ENCODE measurements at regions not wholly inside any gene's neighbourhood (a gene's known extent, or its start where the extent isn't known, plus 50 kb on each side); places are given as distances from the start of the nearest gene placed in this dataset.
"Not testable (repeated sequence)": the region's sequence is repeated elsewhere in the genome, so short reads cannot be mapped to it uniquely, and the experiment has no call there.

GRCh38 chr17:64741038-64741641 lies 79.0 kb upstream of the SMURF2 start:
- H3K4me1 ChIP-seq (ENCODE audit: insufficient read depth, low read length): no peaks in the 10 kb centered on the region
- no peaks in the 10 kb centered on the region for H3K9me3 ChIP-seq (ENCODE audit: low read length)
- no peak overlapping the region for H2AFZ ChIP-seq (ENCODE audit: low read depth, low read length)
- H3K27me3 ChIP-seq (ENCODE audit: insufficient read depth, low read length): no peaks in the 10 kb centered on the region
- H3K4me3 ChIP-seq (ENCODE audit: low read length): no peak overlapping the region
- H3K36me3 ChIP-seq (ENCODE audit: insufficient read depth, low read length): no peaks in the 10 kb centered on the region

DNA sequence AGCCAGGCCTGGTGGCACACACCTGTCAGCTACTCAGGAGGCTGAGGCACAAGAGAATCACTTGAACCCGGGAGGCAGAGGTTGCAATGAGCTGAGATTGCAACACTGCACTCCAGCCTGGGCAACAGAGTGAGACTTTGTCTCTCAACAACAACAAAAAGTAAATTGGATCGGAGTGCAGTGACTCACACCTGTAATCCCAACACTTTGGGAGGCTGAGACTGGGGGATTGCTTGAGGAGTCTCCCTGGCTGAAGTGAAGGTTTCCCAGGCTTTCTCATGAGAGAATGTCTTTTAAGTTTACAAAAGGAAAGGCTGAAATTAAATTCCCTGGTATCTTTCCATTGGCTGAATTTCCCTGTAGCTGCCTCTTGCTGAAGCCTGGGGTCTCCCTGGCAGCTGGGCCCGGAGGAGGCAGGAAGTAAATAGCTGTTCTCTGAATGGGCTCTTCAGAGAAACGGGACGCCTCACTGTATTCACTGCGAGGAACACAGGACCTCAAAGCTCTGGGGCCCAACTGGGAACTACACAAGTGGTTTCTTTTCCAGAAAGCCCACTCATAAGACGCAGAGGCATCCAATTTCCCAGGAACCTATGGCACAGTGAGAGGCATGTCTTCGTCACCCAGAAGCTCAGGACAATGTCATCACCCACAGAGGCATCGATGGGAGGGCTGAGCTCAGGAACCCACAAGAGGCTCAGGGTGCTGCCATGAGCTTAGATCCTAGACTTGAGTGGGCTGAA lies 77.4 kb upstream of the SMURF2 start:
- no peaks in the 10 kb centered on the region for H3K4me1 ChIP-seq (ENCODE audit: insufficient read depth, low read length)
- no peak overlapping the region for H3K4me3 ChIP-seq (ENCODE audit: low read length)
- H3K36me3 ChIP-seq (ENCODE audit: insufficient read depth, low read length): no peaks in the 10 kb centered on the region
- no peak overlapping the region for H2AFZ ChIP-seq (ENCODE audit: low read depth, low read length)
- no peaks in the 10 kb centered on the region for H3K9me3 ChIP-seq (ENCODE audit: low read length)
- no peaks in the 10 kb centered on the region for H3K27me3 ChIP-seq (ENCODE audit: insufficient read depth, low read length)

DNA sequence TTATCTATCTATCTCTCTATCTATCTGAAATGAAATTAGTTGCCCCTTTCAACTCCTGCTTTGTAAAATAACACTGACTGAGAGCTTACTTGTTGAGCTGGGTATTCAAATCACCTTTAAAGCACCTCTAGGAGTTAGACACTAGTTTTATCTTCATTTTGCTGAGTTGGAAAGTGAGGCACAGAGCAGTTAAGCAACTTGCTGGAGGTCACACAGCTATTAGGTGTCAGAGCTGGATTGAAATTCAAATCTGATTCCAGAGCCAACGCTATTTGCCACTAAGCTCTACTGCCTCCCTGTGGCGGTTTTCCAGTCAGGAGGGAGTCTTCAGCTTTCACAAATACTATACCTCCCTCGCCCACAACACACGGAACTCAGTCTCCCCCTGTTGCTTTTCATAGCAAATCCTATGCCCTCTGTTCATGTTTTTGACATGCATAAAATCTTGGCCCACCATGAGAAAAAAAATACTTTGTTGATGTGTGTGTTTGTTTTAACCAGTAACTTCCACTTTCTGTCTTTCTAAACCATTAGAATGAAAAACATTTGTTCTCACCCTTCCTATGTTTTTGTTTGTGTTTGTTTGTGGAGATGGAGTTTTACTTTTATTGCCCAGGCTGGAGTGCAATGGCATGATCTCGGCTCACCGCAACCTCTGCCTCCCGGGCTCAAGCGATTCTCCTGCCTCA lies 74.8 kb upstream of the SMURF2 start:
- Histone ChIP-seq H3K4me1 (ENCODE audit: insufficient read depth, low read length) (no peaks in the 10 kb centered on the region), H3K9me3 (ENCODE audit: low read length) (no peaks in the 10 kb centered on the region), H3K36me3 (ENCODE audit: insufficient read depth, low read length) (no peaks in the 10 kb centered on the region), H2AFZ (ENCODE audit: low read depth, low read length) (no peak overlapping the region), H3K27me3 (ENCODE audit: insufficient read depth, low read length) (no peaks in the 10 kb centered on the region), H3K4me3 (ENCODE audit: low read length) (no peak overlapping the region)

GRCh38 chr17:64732336-64733006 lies 70.4 kb upstream of the SMURF2 start:
- H2AFZ ChIP-seq (ENCODE audit: low read depth, low read length): no peak overlapping the region
- no peak overlapping the region for H3K4me3 ChIP-seq (ENCODE audit: low read length)
- H3K9me3 ChIP-seq (ENCODE audit: low read length): no peaks in the 10 kb centered on the region
- H3K27me3 ChIP-seq (ENCODE audit: insufficient read depth, low read length): no peaks in the 10 kb centered on the region
- no peaks in the 10 kb centered on the region for H3K4me1 ChIP-seq (ENCODE audit: insufficient read depth, low read length)
- H3K36me3 ChIP-seq (ENCODE audit: insufficient read depth, low read length): no peaks in the 10 kb centered on the region

DNA sequence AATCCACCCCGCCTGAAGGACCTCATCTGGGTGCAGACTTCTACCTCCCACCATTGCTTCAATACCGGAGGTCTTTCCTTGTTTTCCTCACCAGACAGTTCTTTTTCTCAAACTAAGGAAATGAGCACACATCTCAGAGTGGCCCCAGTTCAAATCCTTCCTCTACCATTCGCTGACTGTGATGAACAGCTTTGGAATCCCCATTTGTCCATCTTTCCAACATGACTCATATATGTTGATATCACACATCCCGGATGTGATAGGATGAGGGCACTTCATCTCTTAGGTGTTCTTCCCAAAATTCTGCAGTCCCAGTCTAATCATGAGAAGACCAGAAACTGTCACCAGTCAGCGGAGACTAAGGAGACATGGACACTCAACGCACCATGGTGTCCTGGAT lies 67.9 kb upstream of the SMURF2 start:
- not testable (repeated sequence) for H2AFZ ChIP-seq (ENCODE audit: low read depth, low read length); H3K4me3 ChIP-seq (ENCODE audit: low read length); H3K36me3 ChIP-seq (ENCODE audit: insufficient read depth, low read length); H3K9me3 ChIP-seq (ENCODE audit: low read length); H3K4me1 ChIP-seq (ENCODE audit: insufficient read depth, low read length); H3K27me3 ChIP-seq (ENCODE audit: insufficient read depth, low read length)

DNA sequence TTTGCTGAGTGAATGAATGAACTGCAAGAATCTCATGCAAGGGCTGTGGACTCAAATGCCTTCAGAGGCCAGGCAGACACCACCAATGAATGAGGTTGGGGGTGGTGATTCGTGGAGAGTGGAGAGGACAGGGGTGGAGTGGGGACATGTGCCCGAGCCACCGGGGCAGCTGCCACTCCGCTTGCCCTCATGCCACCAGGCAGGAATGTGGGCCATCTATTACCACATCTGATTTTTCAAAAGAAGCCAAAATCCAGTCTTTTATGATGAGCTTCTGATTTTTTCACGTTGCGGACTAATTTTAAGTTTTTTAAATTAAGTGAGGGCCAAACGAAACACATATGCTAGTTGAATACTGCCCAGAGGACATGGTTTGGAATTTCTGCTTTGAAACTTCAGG lies 67.1 kb upstream of the SMURF2 start:
- Histone ChIP-seq H3K27me3 (ENCODE audit: insufficient read depth, low read length) (no peaks in the 10 kb centered on the region), H3K4me3 (ENCODE audit: low read length) (no peak overlapping the region), H3K4me1 (ENCODE audit: insufficient read depth, low read length) (no peaks in the 10 kb centered on the region), H3K36me3 (ENCODE audit: insufficient read depth, low read length) (no peaks in the 10 kb centered on the region), H3K9me3 (ENCODE audit: low read length) (no peaks in the 10 kb centered on the region), H2AFZ (ENCODE audit: low read depth, low read length) (no peak overlapping the region)

DNA sequence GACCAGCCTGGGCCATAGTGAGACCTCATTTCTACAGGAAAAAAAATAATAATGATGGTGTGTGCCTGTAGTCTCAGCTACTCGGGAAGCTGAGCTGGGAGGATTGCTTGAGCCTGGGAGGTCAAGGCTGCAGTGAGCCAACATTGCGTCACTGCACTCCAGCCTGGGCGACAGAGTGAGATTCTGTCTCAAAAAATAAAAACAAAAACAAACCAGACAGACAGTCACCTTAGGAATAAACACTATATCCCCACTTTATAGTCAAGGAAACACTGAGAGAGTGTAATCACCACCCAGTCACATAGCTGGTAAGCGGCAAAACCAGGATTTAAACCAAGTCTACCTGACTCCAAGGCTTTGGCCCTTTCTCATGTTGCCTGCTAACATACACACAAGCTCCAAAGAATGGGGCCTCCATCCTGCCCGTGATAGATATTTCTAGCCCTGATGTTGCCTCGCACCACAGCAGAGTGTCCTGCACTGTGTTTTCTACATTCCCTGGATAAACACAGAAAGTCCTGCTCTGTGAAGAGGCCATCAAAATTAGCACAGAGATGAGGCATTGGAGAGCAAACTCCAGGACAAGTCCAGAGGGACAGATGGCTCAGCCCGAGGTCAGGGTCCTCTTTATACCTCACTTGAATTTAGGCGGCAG lies 66.1 kb upstream of the SMURF2 start:
- Histone ChIP-seq H3K9me3 (ENCODE audit: low read length) (no peaks in the 10 kb centered on the region), H3K27me3 (ENCODE audit: insufficient read depth, low read length) (no peaks in the 10 kb centered on the region), H3K4me3 (ENCODE audit: low read length) (no peak overlapping the region), H3K36me3 (ENCODE audit: insufficient read depth, low read length) (no peaks in the 10 kb centered on the region), H2AFZ (ENCODE audit: low read depth, low read length) (no peak overlapping the region), H3K4me1 (ENCODE audit: insufficient read depth, low read length) (no peaks in the 10 kb centered on the region)

DNA sequence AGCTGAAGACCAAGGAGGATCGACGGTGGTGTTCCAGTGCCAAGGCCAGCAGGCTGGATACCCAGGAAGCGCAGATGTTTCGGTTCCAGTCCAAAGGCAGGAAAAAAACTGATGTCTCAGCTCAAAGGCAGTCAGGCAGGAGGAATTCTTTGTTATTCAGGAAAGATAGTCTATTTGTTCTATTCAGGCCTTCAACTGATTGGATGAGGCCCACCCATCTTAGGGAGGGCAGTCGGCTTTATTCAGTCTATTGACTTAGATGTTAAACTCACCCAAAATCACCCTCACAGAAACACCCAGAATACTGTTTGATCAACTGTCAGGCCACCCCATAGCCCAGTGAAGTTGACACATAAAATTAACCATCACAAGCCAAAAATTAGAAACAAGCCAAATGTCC lies 63.9 kb upstream of the SMURF2 start:
- not testable (repeated sequence) for H2AFZ ChIP-seq (ENCODE audit: low read depth, low read length); H3K9me3 ChIP-seq (ENCODE audit: low read length); H3K27me3 ChIP-seq (ENCODE audit: insufficient read depth, low read length); H3K4me3 ChIP-seq (ENCODE audit: low read length); H3K36me3 ChIP-seq (ENCODE audit: insufficient read depth, low read length); H3K4me1 ChIP-seq (ENCODE audit: insufficient read depth, low read length)

DNA sequence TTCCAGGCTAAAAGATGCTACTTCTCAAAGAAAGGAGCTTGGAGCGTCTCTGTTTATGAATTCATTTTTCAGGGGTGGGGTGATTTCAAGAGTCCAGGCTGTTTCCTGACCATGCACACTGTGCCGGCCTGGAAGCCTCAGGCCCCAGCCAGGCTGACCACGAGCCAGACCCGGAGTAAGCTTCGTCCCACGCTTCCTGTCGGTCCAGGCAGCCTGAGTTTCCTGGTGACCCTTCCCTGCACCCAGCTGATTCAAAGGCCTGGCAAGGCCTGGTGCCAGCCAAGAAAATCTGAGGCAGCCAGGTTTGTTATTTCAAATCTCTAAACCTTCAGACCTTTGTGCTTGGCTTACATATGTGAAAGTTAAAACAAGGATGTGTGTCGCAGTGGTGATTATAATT lies 62.1 kb upstream of the SMURF2 start:
- not testable (repeated sequence) for H3K27me3 ChIP-seq (ENCODE audit: insufficient read depth, low read length); H3K4me1 ChIP-seq (ENCODE audit: insufficient read depth, low read length); H3K9me3 ChIP-seq (ENCODE audit: low read length)

GRCh38 chr17:64723781-64724180 lies 61.7 kb upstream of the SMURF2 start:
- H3K4me1 ChIP-seq (ENCODE audit: insufficient read depth, low read length): no peaks in the 10 kb centered on the region
- H3K9me3 ChIP-seq (ENCODE audit: low read length): no peaks in the 10 kb centered on the region
- H2AFZ ChIP-seq (ENCODE audit: low read depth, low read length): no peak overlapping the region
- H3K27me3 ChIP-seq (ENCODE audit: insufficient read depth, low read length): no peaks in the 10 kb centered on the region
- no peak overlapping the region for H3K4me3 ChIP-seq (ENCODE audit: low read length)
- no peaks in the 10 kb centered on the region for H3K36me3 ChIP-seq (ENCODE audit: insufficient read depth, low read length)

More for the DNA sequence above, 62.1 kb upstream of the SMURF2 start:
- not testable (repeated sequence) for H2AFZ ChIP-seq (ENCODE audit: low read depth, low read length); H3K36me3 ChIP-seq (ENCODE audit: insufficient read depth, low read length); H3K4me3 ChIP-seq (ENCODE audit: low read length)

GRCh38 chr17:64721556-64721955 lies 59.4 kb upstream of the SMURF2 start:
- H3K27me3 ChIP-seq (ENCODE audit: insufficient read depth, low read length); H3K36me3 ChIP-seq (ENCODE audit: insufficient read depth, low read length); H3K4me3 ChIP-seq (ENCODE audit: low read length); H3K9me3 ChIP-seq (ENCODE audit: low read length); H3K4me1 ChIP-seq (ENCODE audit: insufficient read depth, low read length); H2AFZ ChIP-seq (ENCODE audit: low read depth, low read length): not testable (repeated sequence)

- not testable (repeated sequence) for H3K4me3 ChIP-seq (ENCODE audit: low read length); H3K27me3 ChIP-seq (ENCODE audit: insufficient read depth, low read length); H2AFZ ChIP-seq (ENCODE audit: low read depth, low read length); H3K36me3 ChIP-seq (ENCODE audit: insufficient read depth, low read length); H3K4me1 ChIP-seq (ENCODE audit: insufficient read depth, low read length); H3K9me3 ChIP-seq (ENCODE audit: low read length)
These were observed 58.1 kb upstream of the SMURF2 start for GRCh38 chr17:64720253-64720652.

GRCh38 chr17:64719517-64719916 lies 57.4 kb upstream of the SMURF2 start:
- H3K4me1 ChIP-seq (ENCODE audit: insufficient read depth, low read length); H2AFZ ChIP-seq (ENCODE audit: low read depth, low read length); H3K9me3 ChIP-seq (ENCODE audit: low read length); H3K27me3 ChIP-seq (ENCODE audit: insufficient read depth, low read length); H3K36me3 ChIP-seq (ENCODE audit: insufficient read depth, low read length); H3K4me3 ChIP-seq (ENCODE audit: low read length): not testable (repeated sequence)

Measured in neuron (in vitro differentiated cells).